ENCODE measurements at regions not wholly inside any gene's neighbourhood (a gene's known extent, or its start where the extent isn't known, plus 50 kb on each side); places are given as distances from the start of the nearest gene placed in this dataset.
"Not testable (repeated sequence)": the region's sequence is repeated elsewhere in the genome, so short reads cannot be mapped to it uniquely, and the experiment has no call there.

GRCh38 chr7:49660976-49661375, 112.5 kb upstream of the VWC2 start:
- no peak for DNase-seq (ENCODE audit: low spot score)
- Histone ChIP-seq H3K27me3 (ENCODE audit: control insufficient read depth in 4 of 4, insufficient read depth in 4 of 4, low read length in 3 of 4) (no peaks in the 10 kb centered on the region), H3K27ac (ENCODE audit: low read depth in 1 of 2, low read length in 2 of 2) (no peak overlapping the region), H3K9ac (ENCODE audit: low read depth in 1 of 2, low read length in 2 of 2) (no peak overlapping the region), H3K4me1 (ENCODE audit: control insufficient read depth in 4 of 4, insufficient read depth in 4 of 4, low read length in 3 of 4) (no peaks in the 10 kb centered on the region), H3K9me3 (ENCODE audit: control insufficient read depth in 4 of 4, low read length in 3 of 4) (no peaks in the 10 kb centered on the region), H3K36me3 (ENCODE audit: control insufficient read depth in 4 of 4, insufficient read depth in 3 of 4, low read depth in 1 of 4, low read length in 3 of 4) (no peaks in the 10 kb centered on the region), H3K4me3 (ENCODE audit: low read depth in 1 of 3, low read length in 3 of 3) (no peak overlapping the region)
- WGBS: 76% methylated on average over 14 of the region's 14 CpGs
- TF ChIP-seq FOXA2 (IDR thresholded peaks at IDR 0.05) (no peak), NR2F2 (IDR thresholded peaks at IDR 0.05) (no peak), GABPA (IDR thresholded peaks at IDR 0.05 in 1 of 2, conservative IDR thresholded peaks at IDR 0.05 in 1 of 2) (no peak)

- not testable (repeated sequence) for H3K9ac ChIP-seq (ENCODE audit: low read depth in 1 of 2, low read length in 2 of 2); H3K27ac ChIP-seq (ENCODE audit: low read depth in 1 of 2, low read length in 2 of 2); H3K36me3 ChIP-seq (ENCODE audit: control insufficient read depth in 4 of 4, insufficient read depth in 3 of 4, low read depth in 1 of 4, low read length in 3 of 4); DNase-seq (ENCODE audit: low spot score); H3K4me3 ChIP-seq (ENCODE audit: low read depth in 1 of 3, low read length in 3 of 3); H3K27me3 ChIP-seq (ENCODE audit: control insufficient read depth in 4 of 4, insufficient read depth in 4 of 4, low read length in 3 of 4); H3K9me3 ChIP-seq (ENCODE audit: control insufficient read depth in 4 of 4, low read length in 3 of 4); H3K4me1 ChIP-seq (ENCODE audit: control insufficient read depth in 4 of 4, insufficient read depth in 4 of 4, low read length in 3 of 4)
- WGBS: 63% methylated on average over 10 of the region's 10 CpGs
Measured at GRCh38 chr7:49665963-49666362, 107.5 kb upstream of the VWC2 start.

- Histone ChIP-seq H3K4me3 (ENCODE audit: low read depth in 1 of 3, low read length in 3 of 3) (no peak overlapping the region), H3K9ac (ENCODE audit: low read depth in 1 of 2, low read length in 2 of 2) (no peak overlapping the region), H3K27me3 (ENCODE audit: control insufficient read depth in 4 of 4, insufficient read depth in 4 of 4, low read length in 3 of 4) (no peaks in the 10 kb centered on the region), H3K4me1 (ENCODE audit: control insufficient read depth in 4 of 4, insufficient read depth in 4 of 4, low read length in 3 of 4) (no peaks in the 10 kb centered on the region), H3K27ac (ENCODE audit: low read depth in 1 of 2, low read length in 2 of 2) (no peak overlapping the region), H3K9me3 (ENCODE audit: control insufficient read depth in 4 of 4, low read length in 3 of 4) (no peaks in the 10 kb centered on the region), H3K36me3 (ENCODE audit: control insufficient read depth in 4 of 4, insufficient read depth in 3 of 4, low read depth in 1 of 4, low read length in 3 of 4) (no peaks in the 10 kb centered on the region)
- WGBS: 59% methylated on average over 1 of the region's 1 CpG
- TF ChIP-seq FOXA1 (IDR thresholded peaks at IDR 0.05): no peak
- TF ChIP-seq RXRA (IDR thresholded peaks at IDR 0.05): no peak
- no peak for TF ChIP-seq EGR1 (IDR thresholded peaks at IDR 0.05; ENCODE audit: low read depth in 2 of 2)
- TF ChIP-seq HNF4G (IDR thresholded peaks at IDR 0.05): no peak
- TF ChIP-seq FOXA2 (IDR thresholded peaks at IDR 0.05): no peak
- no peak for TF ChIP-seq GABPA (IDR thresholded peaks at IDR 0.05 in 1 of 2, conservative IDR thresholded peaks at IDR 0.05 in 1 of 2)
- no peak for TF ChIP-seq CTCF (IDR thresholded peaks at IDR 0.05; ENCODE audit: low read depth, low read length, missing input control)
- TF ChIP-seq ZBTB33 (IDR thresholded peaks at IDR 0.05): no peak
- TF ChIP-seq JUND (IDR thresholded peaks at IDR 0.05): no peak
- no peak for TF ChIP-seq REST (IDR thresholded peaks at IDR 0.05)
- no peak for TF ChIP-seq YY1 (IDR thresholded peaks at IDR 0.05)
- TF ChIP-seq ATF3 (IDR thresholded peaks at IDR 0.05): no peak
- TF ChIP-seq SP1 (IDR thresholded peaks at IDR 0.05): no peak
- TF ChIP-seq HNF4A (conservative IDR thresholded peaks at IDR 0.05): no peak
- no peak for TF ChIP-seq RAD21 (IDR thresholded peaks at IDR 0.05)
- DNase-seq (ENCODE audit: low spot score): no peak
Measured at GRCh38 chr7:49666764-49667163, 106.7 kb upstream of the VWC2 start.

Measured in liver (tissue), 8 donors.